ENCODE measurements at regions not wholly inside any gene's neighbourhood (a gene's known extent, or its start where the extent isn't known, plus 50 kb on each side); places are given as distances from the start of the nearest gene placed in this dataset.

GRCh38 chr4:54929459-54929858, 195.9 kb downstream of the KDR start:
- H3K4me3 ChIP-seq (ENCODE audit: low read depth, low read length) = no peak overlapping the region
- no peak for TF ChIP-seq CTCF (IDR thresholded peaks at IDR 0.05; ENCODE audit: low read depth, low read length)

- TF ChIP-seq CTCF (IDR thresholded peaks at IDR 0.05; ENCODE audit: low read depth, low read length) = no peak
- H3K4me3 ChIP-seq (ENCODE audit: low read depth, low read length) = no peak overlapping the region
Observed at GRCh38 chr4:54924891-54925290, 200.5 kb downstream of the KDR start.

- H3K4me3 ChIP-seq (ENCODE audit: low read depth, low read length) = no peak overlapping the region
- TF ChIP-seq CTCF (IDR thresholded peaks at IDR 0.05; ENCODE audit: low read depth, low read length) = no peak
Observed at GRCh38 chr4:54915276-54915675, 210.1 kb downstream of the KDR start.

GRCh38 chr4:54914781-54915180, 210.6 kb downstream of the KDR start:
- TF ChIP-seq CTCF (IDR thresholded peaks at IDR 0.05; ENCODE audit: low read depth, low read length) = no peak
- no peak overlapping the region for H3K4me3 ChIP-seq (ENCODE audit: low read depth, low read length)

GRCh38 chr4:54913751-54914526, 211.5 kb downstream of the KDR start:
- H3K4me3 ChIP-seq (ENCODE audit: low read depth, low read length) = no peak overlapping the region

GRCh38 chr4:54912155-54912554, 213.2 kb downstream of the KDR start:
- TF ChIP-seq CTCF (IDR thresholded peaks at IDR 0.05; ENCODE audit: low read depth, low read length) = no peak
- H3K4me3 ChIP-seq (ENCODE audit: low read depth, low read length) = no peak overlapping the region

More at GRCh38 chr4:54913751-54914526, 211.5 kb downstream of the KDR start:
- no peak for TF ChIP-seq CTCF (IDR thresholded peaks at IDR 0.05; ENCODE audit: low read depth, low read length)

GRCh38 chr4:54909961-54910360, 215.4 kb downstream of the KDR start:
- H3K4me3 ChIP-seq (ENCODE audit: low read depth, low read length) = no peak overlapping the region
- TF ChIP-seq CTCF (IDR thresholded peaks at IDR 0.05; ENCODE audit: low read depth, low read length) = no peak
